ENCODE measurements at regions not wholly inside any gene's neighbourhood (a gene's known extent, or its start where the extent isn't known, plus 50 kb on each side); places are given as distances from the start of the nearest gene placed in this dataset.
"Not testable (repeated sequence)": the region's sequence is repeated elsewhere in the genome, so short reads cannot be mapped to it uniquely, and the experiment has no call there.

- H3K27me3 Mint-ChIP-seq: no peaks in the 10 kb centered on the region
- H3K27ac ChIP-seq (ENCODE audit: insufficient read depth, low read length, poor library complexity, severe bottlenecking): no peak overlapping the region
- DNase-seq (no peak), ATAC-seq (ENCODE audit: low read depth in 2 of 2) (no peak)
- no peaks in the 10 kb centered on the region for H3K27me3 ChIP-seq (ENCODE audit: control insufficient read depth, insufficient read depth, low read length)
- no peaks in the 10 kb centered on the region for H3K36me3 ChIP-seq (ENCODE audit: control insufficient read depth, insufficient read depth, low read length)
- H3K4me1 Mint-ChIP-seq: peaks cover 0 to 5% (median 2%) of the 10 kb centered on the region in 4 donors
- no peak overlapping the region for H3K4me3 Mint-ChIP-seq
- H3K9me3 ChIP-seq (ENCODE audit: control insufficient read depth in 2 of 2, low read length in 2 of 2): no peaks in the 10 kb centered on the region
- H3K4me1 ChIP-seq (ENCODE audit: control insufficient read depth, insufficient read depth, low read length, poor library complexity, severe bottlenecking): no peaks in the 10 kb centered on the region
- H3K4me3 ChIP-seq (ENCODE audit: low read depth, low read length): no peak overlapping the region
- no peaks in the 10 kb centered on the region for H3K9me3 Mint-ChIP-seq
- H3K36me3 Mint-ChIP-seq: no peaks in the 10 kb centered on the region
- no peak overlapping the region for H3K27ac Mint-ChIP-seq
These were observed 88.5 kb upstream of the CXorf66 start for GRCh38 chrX:140053846-140054245.

DNA sequence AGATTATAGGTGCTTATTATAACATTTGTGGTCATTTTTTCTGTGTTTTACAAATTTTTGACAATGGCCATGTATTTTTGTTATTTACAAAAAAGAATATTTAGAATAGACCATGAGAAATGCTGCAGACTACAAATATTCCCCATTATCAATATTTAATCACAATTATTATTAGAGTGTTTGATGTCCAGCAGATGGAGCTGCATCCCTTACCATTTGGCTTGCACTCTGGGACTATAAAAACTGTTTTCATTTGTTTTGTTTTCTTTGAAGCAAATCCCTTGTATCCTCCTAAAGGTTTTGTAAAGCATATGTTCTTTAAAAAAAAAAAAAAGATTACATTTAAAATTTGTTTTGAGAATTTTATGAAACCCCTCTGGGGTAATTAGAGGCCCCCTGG, 85.6 kb upstream of the CXorf66 start:
- ATAC-seq (ENCODE audit: low read depth in 2 of 2) (no peak), DNase-seq (no peak)
- Histone ChIP-seq H3K4me1 (ENCODE audit: control insufficient read depth, insufficient read depth, low read length, poor library complexity, severe bottlenecking) (no peaks in the 10 kb centered on the region), H3K4me3 (ENCODE audit: low read depth, low read length) (no peak overlapping the region), H3K27ac (ENCODE audit: insufficient read depth, low read length, poor library complexity, severe bottlenecking) (no peak overlapping the region), H3K36me3 (ENCODE audit: control insufficient read depth, insufficient read depth, low read length) (no peaks in the 10 kb centered on the region), H3K9me3 (ENCODE audit: control insufficient read depth in 2 of 2, low read length in 2 of 2) (no peaks in the 10 kb centered on the region), H3K27me3 (ENCODE audit: control insufficient read depth, insufficient read depth, low read length) (no peaks in the 10 kb centered on the region)
- H3K36me3 Mint-ChIP-seq: no peaks in the 10 kb centered on the region
- H3K4me1 Mint-ChIP-seq: no peaks in the 10 kb centered on the region
- no peaks in the 10 kb centered on the region for H3K27me3 Mint-ChIP-seq
- no peak overlapping the region for H3K4me3 Mint-ChIP-seq
- peaks cover 0 to 3% (median 0%) of the 10 kb centered on the region in 7 donors for H3K9me3 Mint-ChIP-seq
- no peak overlapping the region for H3K27ac Mint-ChIP-seq

GRCh38 chrX:140040386-140040785, 75.1 kb upstream of the CXorf66 start:
- peaks cover 0 to 6% of the 10 kb centered on the region in 2 experiments for H3K9me3 ChIP-seq (ENCODE audit: control insufficient read depth in 2 of 2, low read length in 2 of 2)
- H3K27ac ChIP-seq (ENCODE audit: insufficient read depth, low read length, poor library complexity, severe bottlenecking): no peak overlapping the region
- no peaks in the 10 kb centered on the region for H3K27me3 ChIP-seq (ENCODE audit: control insufficient read depth, insufficient read depth, low read length)
- H3K4me3 ChIP-seq (ENCODE audit: low read depth, low read length): no peak overlapping the region
- ATAC-seq (ENCODE audit: low read depth in 2 of 2): no peak
- Mint-ChIP-seq H3K27me3 (no peaks in the 10 kb centered on the region), H3K9me3 (peaks cover 0 to 5% (median 0%) of the 10 kb centered on the region in 7 donors), H3K27ac (no peak overlapping the region), H3K4me1 (no peaks in the 10 kb centered on the region), H3K36me3 (no peaks in the 10 kb centered on the region), H3K4me3 (no peak overlapping the region)
- no peaks in the 10 kb centered on the region for H3K36me3 ChIP-seq (ENCODE audit: control insufficient read depth, insufficient read depth, low read length)
- no peaks in the 10 kb centered on the region for H3K4me1 ChIP-seq (ENCODE audit: control insufficient read depth, insufficient read depth, low read length, poor library complexity, severe bottlenecking)
- DNase-seq: no peak

GRCh38 chrX:140038842-140039241, 73.5 kb upstream of the CXorf66 start:
- no peak for DNase-seq
- H3K9me3 Mint-ChIP-seq: peaks cover 0 to 6% (median 0%) of the 10 kb centered on the region in 7 donors
- Histone ChIP-seq H3K27ac (ENCODE audit: insufficient read depth, low read length, poor library complexity, severe bottlenecking) (no peak overlapping the region), H3K36me3 (ENCODE audit: control insufficient read depth, insufficient read depth, low read length) (no peaks in the 10 kb centered on the region), H3K4me1 (ENCODE audit: control insufficient read depth, insufficient read depth, low read length, poor library complexity, severe bottlenecking) (no peaks in the 10 kb centered on the region), H3K9me3 (ENCODE audit: control insufficient read depth in 2 of 2, low read length in 2 of 2) (peaks cover 0 to 6% of the 10 kb centered on the region in 2 experiments), H3K27me3 (ENCODE audit: control insufficient read depth, insufficient read depth, low read length) (no peaks in the 10 kb centered on the region), H3K4me3 (ENCODE audit: low read depth, low read length) (no peak overlapping the region)
- no peaks in the 10 kb centered on the region for H3K27me3 Mint-ChIP-seq
- no peak overlapping the region for H3K27ac Mint-ChIP-seq
- no peak for ATAC-seq (ENCODE audit: low read depth in 2 of 2)
- H3K4me1 Mint-ChIP-seq: no peaks in the 10 kb centered on the region
- no peak overlapping the region for H3K4me3 Mint-ChIP-seq
- no peaks in the 10 kb centered on the region for H3K36me3 Mint-ChIP-seq

GRCh38 chrX:140034916-140035315, 69.6 kb upstream of the CXorf66 start:
- no peaks in the 10 kb centered on the region for H3K9me3 ChIP-seq (ENCODE audit: control insufficient read depth in 2 of 2, low read length in 2 of 2)
- DNase-seq (peak in 1 of 3 donors; percentile 4), ATAC-seq (ENCODE audit: low read depth in 2 of 2) (no peak)
- no peak overlapping the region for H3K4me3 ChIP-seq (ENCODE audit: low read depth, low read length)
- H3K27me3 ChIP-seq (ENCODE audit: control insufficient read depth, insufficient read depth, low read length): no peaks in the 10 kb centered on the region
- Mint-ChIP-seq H3K4me3 (no peak overlapping the region), H3K27me3 (no peaks in the 10 kb centered on the region), H3K4me1 (no peaks in the 10 kb centered on the region), H3K27ac (no peak overlapping the region), H3K9me3 (peaks cover 0 to 4% (median 0%) of the 10 kb centered on the region in 7 donors), H3K36me3 (no peaks in the 10 kb centered on the region)
- H3K27ac ChIP-seq (ENCODE audit: insufficient read depth, low read length, poor library complexity, severe bottlenecking): no peak overlapping the region
- H3K4me1 ChIP-seq (ENCODE audit: control insufficient read depth, insufficient read depth, low read length, poor library complexity, severe bottlenecking): no peaks in the 10 kb centered on the region
- H3K36me3 ChIP-seq (ENCODE audit: control insufficient read depth, insufficient read depth, low read length): no peaks in the 10 kb centered on the region

DNA sequence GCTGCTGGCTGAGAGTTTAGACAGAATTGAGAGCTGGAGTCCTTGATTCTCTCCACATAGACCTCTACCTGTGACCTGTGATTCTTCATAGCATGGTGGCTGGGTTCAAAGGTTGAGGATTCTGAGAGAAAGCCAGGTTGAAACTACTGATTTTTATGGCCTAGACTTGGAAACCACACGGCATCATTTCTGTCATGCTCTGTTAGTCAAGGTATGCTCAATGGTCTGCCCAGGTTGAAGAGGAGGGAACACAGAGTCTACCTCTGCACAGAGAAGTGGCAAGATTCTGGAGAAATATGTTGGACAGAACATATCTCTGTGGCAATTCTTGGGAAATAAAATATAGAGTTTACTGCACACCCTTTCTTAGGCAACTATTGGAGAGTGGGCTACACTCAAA, 57.2 kb upstream of the CXorf66 start:
- no peaks in the 10 kb centered on the region for H3K27me3 ChIP-seq (ENCODE audit: control insufficient read depth, insufficient read depth, low read length)
- H3K4me3 ChIP-seq (ENCODE audit: low read depth, low read length): no peak overlapping the region
- no peaks in the 10 kb centered on the region for H3K36me3 ChIP-seq (ENCODE audit: control insufficient read depth, insufficient read depth, low read length)
- H3K27me3 Mint-ChIP-seq: no peaks in the 10 kb centered on the region
- H3K4me1 Mint-ChIP-seq: no peaks in the 10 kb centered on the region
- DNase-seq: no peak
- H3K36me3 Mint-ChIP-seq: no peaks in the 10 kb centered on the region
- ATAC-seq (ENCODE audit: low read depth in 2 of 2): no peak
- H3K4me1 ChIP-seq (ENCODE audit: control insufficient read depth, insufficient read depth, low read length, poor library complexity, severe bottlenecking): no peaks in the 10 kb centered on the region
- H3K9me3 Mint-ChIP-seq: no peaks in the 10 kb centered on the region
- H3K27ac ChIP-seq (ENCODE audit: insufficient read depth, low read length, poor library complexity, severe bottlenecking): no peak overlapping the region
- no peaks in the 10 kb centered on the region for H3K9me3 ChIP-seq (ENCODE audit: control insufficient read depth in 2 of 2, low read length in 2 of 2)
- H3K27ac Mint-ChIP-seq: no peak overlapping the region
- H3K4me3 Mint-ChIP-seq: no peak overlapping the region

- DNase-seq; H3K36me3 Mint-ChIP-seq; H3K27me3 ChIP-seq (ENCODE audit: control insufficient read depth, insufficient read depth, low read length); H3K4me3 Mint-ChIP-seq; H3K4me1 ChIP-seq (ENCODE audit: control insufficient read depth, insufficient read depth, low read length, poor library complexity, severe bottlenecking); H3K4me3 ChIP-seq (ENCODE audit: low read depth, low read length); H3K9me3 ChIP-seq (ENCODE audit: control insufficient read depth in 2 of 2, low read length in 2 of 2); H3K27ac Mint-ChIP-seq; ATAC-seq (ENCODE audit: low read depth in 2 of 2); H3K27ac ChIP-seq (ENCODE audit: insufficient read depth, low read length, poor library complexity, severe bottlenecking); H3K4me1 Mint-ChIP-seq; H3K9me3 Mint-ChIP-seq; H3K27me3 Mint-ChIP-seq; H3K36me3 ChIP-seq (ENCODE audit: control insufficient read depth, insufficient read depth, low read length): not testable (repeated sequence)
These were observed 53.8 kb upstream of the CXorf66 start for GRCh38 chrX:140019134-140019533.
